Breast epithelium (tissue), 4 donors: ENCODE measurements at regions not wholly inside any gene's neighbourhood (a gene's known extent, or its start where the extent isn't known, plus 50 kb on each side); places are given as distances from the start of the nearest gene placed in this dataset.
"Not testable (repeated sequence)": the region's sequence is repeated elsewhere in the genome, so short reads cannot be mapped to it uniquely, and the experiment has no call there.

Experiments used
- DNase-seq, 2 donors: peaks; one replicate each; pipeline ENCODE4 v3.0.0-alpha.2; 2019; ENCODE audit warnings: low spot score in 2 of 2
- H3K27ac ChIP-seq, 2 donors: fragments of 200-600 bp; sonication (generic) in 1 of 2; one replicate each; pipeline ENCODE4 v1.5.1; 2016 to 2019; ENCODE audit warnings: mild to moderate bottlenecking in 1 of 2
- H3K27me3 ChIP-seq, 2 donors: fragments of 200-600 bp; sonication (generic) in 1 of 2; one replicate each; pipeline versions ENCODE4 v1.5.1 to v1.6.0; 2017 to 2019; ENCODE audit warnings: control low read depth in 1 of 2, mild to moderate bottlenecking in 1 of 2
- H3K36me3 ChIP-seq: fragments of 200-600 bp; one replicate; pipeline ENCODE4 v1.5.1; 2019
- H3K4me1 ChIP-seq, 2 donors: fragments of 200-600 bp; sonication (generic); one replicate each; pipeline ENCODE4 v1.5.1; 2016 to 2019; ENCODE audit warnings: control low read depth in 1 of 2
- H3K4me3 ChIP-seq, 3 donors: fragments of 200-600 bp; sonication (generic); 1 replicate in 2 of 3; 2 replicates in 1 of 3; pipeline ENCODE4 v1.5.1; 2016 to 2019; ENCODE audit warnings: mild to moderate bottlenecking in 3 of 3, moderate library complexity in 2 of 3
- H3K9me3 ChIP-seq, 2 donors: fragments of 200-600 bp; sonication (generic) in 1 of 2; one replicate each; pipeline ENCODE4 v1.5.1; 2016 to 2019; ENCODE audit warnings: control low read depth in 1 of 2
- CTCF ChIP-seq, 3 donors: fragments of 450-650 bp; IDR thresholded peaks; one replicate each; pipeline ENCODE4 v1.5.1; 2016 to 2017; ENCODE audit warnings: antibody characterized with exemption in 3 of 3, mild to moderate bottlenecking in 3 of 3, moderate library complexity in 3 of 3
- POLR2A ChIP-seq: fragments of 450-650 bp; IDR thresholded peaks from one replicate; pipeline ENCODE4 v1.6.1; 2016; ENCODE audit warnings: antibody characterized with exemption, mild to moderate bottlenecking, moderate library complexity
- POLR2AphosphoS5 ChIP-seq, 3 donors: sonication (generic); formaldehyde crosslinking; IDR thresholded peaks; one replicate each; pipeline ENCODE4 v1.6.1; 2017; ENCODE audit warnings: antibody characterized with exemption in 3 of 3
- intact Hi-C: fragments of 100-400 bp; cut with DNase I; formaldehyde crosslinking; loops from one replicate; pipeline ENCODE4 v1.15.1; 2023; ENCODE audit warnings: low total_unique reads

GRCh38 chr10:118963341-118963740 is 66.2 kb upstream of the NANOS1 start:
- Histone ChIP-seq H3K27me3 (no peaks in the 10 kb centered on the region), H3K9me3 (peaks cover 0 to 5% of the 10 kb centered on the region in 2 donors), H3K4me1 (peaks cover 7 to 11% of the 10 kb centered on the region in 2 donors), H3K27ac (no peak overlapping the region), H3K36me3 (no peaks in the 10 kb centered on the region), H3K4me3 (no peak overlapping the region)
- TF ChIP-seq POLR2A (no peak), CTCF (IDR thresholded peaks at IDR 0.05) (no peak), POLR2AphosphoS5 (IDR thresholded peaks at IDR 0.05) (no peak)
- intact Hi-C loops: no loop called here
- DNase-seq: no peak

- intact Hi-C loops: no loop called here
- no peak overlapping the region for H3K4me3 ChIP-seq
- no peaks in the 10 kb centered on the region for H3K36me3 ChIP-seq
- H3K27me3 ChIP-seq: no peaks in the 10 kb centered on the region
- peaks cover 0 to 5% of the 10 kb centered on the region in 2 donors for H3K9me3 ChIP-seq
- peaks cover 7 to 11% of the 10 kb centered on the region in 2 donors for H3K4me1 ChIP-seq
- DNase-seq: no peak
- no peak overlapping the region for H3K27ac ChIP-seq
- TF ChIP-seq POLR2AphosphoS5 (IDR thresholded peaks at IDR 0.05): no peak
- no peak for TF ChIP-seq CTCF (IDR thresholded peaks at IDR 0.05)
- TF ChIP-seq POLR2A: no peak
These were observed 65.6 kb upstream of the NANOS1 start for GRCh38 chr10:118963933-118964332.

- H3K36me3 ChIP-seq, intact Hi-C loops, H3K27ac ChIP-seq, H3K27me3 ChIP-seq, DNase-seq, H3K4me1 ChIP-seq, H3K9me3 ChIP-seq, H3K4me3 ChIP-seq: not testable (repeated sequence)
These were observed 65.0 kb upstream of the NANOS1 start for GRCh38 chr10:118964476-118964875.

GRCh38 chr10:118965096-118965495 is 64.4 kb upstream of the NANOS1 start:
- Histone ChIP-seq H3K36me3 (no peaks in the 10 kb centered on the region), H3K9me3 (peaks cover 0 to 5% of the 10 kb centered on the region in 2 donors), H3K27ac (no peak overlapping the region), H3K4me3 (no peak overlapping the region), H3K4me1 (peaks cover 0 to 3% of the 10 kb centered on the region in 2 donors), H3K27me3 (no peaks in the 10 kb centered on the region)
- TF ChIP-seq CTCF (IDR thresholded peaks at IDR 0.05) (no peak), POLR2AphosphoS5 (IDR thresholded peaks at IDR 0.05) (no peak), POLR2A (no peak)
- no peak for DNase-seq
- intact Hi-C loops: no loop called here

GRCh38 chr10:118965645-118966044 is 63.9 kb upstream of the NANOS1 start:
- no peaks in the 10 kb centered on the region for H3K4me1 ChIP-seq
- H3K9me3 ChIP-seq: peaks cover 0 to 5% of the 10 kb centered on the region in 2 donors
- DNase-seq: no peak
- no peaks in the 10 kb centered on the region for H3K36me3 ChIP-seq
- H3K4me3 ChIP-seq: no peak overlapping the region
- intact Hi-C loops: no loop called here
- no peaks in the 10 kb centered on the region for H3K27me3 ChIP-seq
- no peak overlapping the region for H3K27ac ChIP-seq
- TF ChIP-seq CTCF (IDR thresholded peaks at IDR 0.05) (no peak), POLR2AphosphoS5 (IDR thresholded peaks at IDR 0.05) (no peak), POLR2A (no peak)
